SK-N-SH (cell line): ENCODE measurements at regions not wholly inside any gene's neighbourhood (a gene's known extent, or its start where the extent isn't known, plus 50 kb on each side); places are given as distances from the start of the nearest gene placed in this dataset.

Experiments
- CTCF ChIA-PET: fragments of 300-600, 350-600 bp; formaldehyde crosslinking; extraction: SDS; loops from one replicate; lab custom pipeline; 2021; lab: Yijun Ruan, JAX
- POLR2A ChIA-PET: fragments of 350-600 bp; sonication (Branson Sonifier 250); formaldehyde crosslinking; extraction: SDS; loops from one replicate; lab custom pipeline; 2020; ENCODE audit warnings: antibody characterized with exemption, inconsistent platforms; lab: Yijun Ruan, JAX
- DNase-seq: peaks from one replicate; pipeline ENCODE4 v3.0.0; 2012
- H2AFZ ChIP-seq: fragments of 200-600 bp; sonication (generic); 2 replicates; pipeline ENCODE4 v1.8.1; 2016; ENCODE audit warnings: antibody characterized with exemption, mild to moderate bottlenecking, low read depth
- H3F3A ChIP-seq: fragments of 200-600 bp; sonication (generic); replicated peaks from 2 replicates; pipeline ENCODE3; 2016; ENCODE audit warnings: antibody characterized with exemption, mild to moderate bottlenecking; ENCODE audit not compliant: insufficient read depth
- H3K27ac ChIP-seq, 2 experiments: fragments of 200-500 bp in 1 of 2; fragments of 200-600 bp in 1 of 2; sonication (Bioruptor generic) in 1 of 2; sonication (generic), shearing (Covaris generic) in 1 of 2; 2 replicates each; pipeline versions ENCODE4 v1.5.1 to v1.6.1; 2014 to 2016; ENCODE audit warnings: low read depth in 2 of 2, inconsistent platforms in 1 of 2, low read length in 1 of 2, mild to moderate bottlenecking in 1 of 2, mixed read lengths in 1 of 2
- H3K27me3 ChIP-seq: fragments of 200-600 bp; sonication (generic), shearing (Covaris generic); 2 replicates; pipeline ENCODE4 v1.6.1; 2016; ENCODE audit warnings: mixed run types; ENCODE audit not compliant: insufficient read depth
- H3K36me3 ChIP-seq, 2 experiments: fragments of 200-500 bp in 1 of 2; fragments of 200-600 bp in 1 of 2; sonication (Bioruptor generic) in 1 of 2; sonication (generic) in 1 of 2; replicated peaks in 1 of 2; 2 replicates each; pipeline versions ENCODE3 to v1.5.1; 2014 to 2016; ENCODE audit warnings: low read length in 1 of 2, mild to moderate bottlenecking in 1 of 2; ENCODE audit not compliant: insufficient read depth in 2 of 2, control insufficient read depth in 1 of 2
- H3K4me1 ChIP-seq, 2 experiments: fragments of 200-500 bp in 1 of 2; fragments of 200-600 bp in 1 of 2; sonication (Bioruptor generic) in 1 of 2; sonication (generic), shearing (Covaris generic) in 1 of 2; 2 replicates each; pipeline versions ENCODE4 v1.5.1 to v1.6.1; 2014 to 2016; ENCODE audit warnings: low read depth in 1 of 2, low read length in 1 of 2, mixed run types in 1 of 2; ENCODE audit not compliant: insufficient read depth in 2 of 2, control insufficient read depth in 1 of 2
- H3K4me2 ChIP-seq: fragments of 200-600 bp; sonication (generic), shearing (Covaris generic); 2 replicates; pipeline ENCODE4 v1.6.1; 2017; ENCODE audit warnings: mixed run types
- H3K4me3 ChIP-seq, 2 experiments: fragments of 200-500 bp in 1 of 2; fragments of 200-600 bp in 1 of 2; sonication (Bioruptor generic) in 1 of 2; sonication (generic), shearing (Covaris generic) in 1 of 2; 2 replicates each; pipeline versions ENCODE4 v1.5.1 to v1.8.1; 2014 to 2016; ENCODE audit warnings: low read depth in 2 of 2, inconsistent platforms in 1 of 2, low read length in 1 of 2, mild to moderate bottlenecking in 1 of 2, mixed read lengths in 1 of 2, moderate library complexity in 1 of 2
- H3K79me2 ChIP-seq: fragments of 200-600 bp; sonication (generic); 2 replicates; pipeline ENCODE4 v1.8.1; 2017; ENCODE audit warnings: mild to moderate bottlenecking; ENCODE audit not compliant: insufficient read depth
- H3K9ac ChIP-seq: fragments of 200-600 bp; sonication (generic); 2 replicates; pipeline ENCODE4 v1.6.1; 2017; ENCODE audit warnings: mixed run types
- H3K9me2 ChIP-seq: fragments of 200-600 bp; sonication (generic); 2 replicates; pipeline ENCODE4 v1.6.1; 2017; ENCODE audit warnings: mixed run types
- H3K9me3 ChIP-seq: fragments of 200-600 bp; sonication (generic); 2 replicates; pipeline ENCODE4 v1.6.1; 2017; ENCODE audit warnings: mixed run types, mild to moderate bottlenecking, moderate library complexity
- H4K20me1 ChIP-seq: fragments of 200-600 bp; sonication (generic); 2 replicates; pipeline ENCODE4 v1.6.1; 2017; ENCODE audit warnings: mild to moderate bottlenecking, mixed run types; ENCODE audit not compliant: insufficient read depth
- EZH2phosphoT487 ChIP-seq: fragments of 200-600 bp; sonication (generic); IDR thresholded peaks from 2 replicates; pipeline ENCODE4 v1.6.1; 2017; ENCODE audit warnings: low read depth, mixed run types, mild to moderate bottlenecking, antibody characterized with exemption, moderate library complexity, borderline replicate concordance
- FOXJ3 ChIP-seq: sonication (generic); formaldehyde crosslinking; IDR thresholded peaks from 2 replicates; pipeline ENCODE4 v1.5.1; 2020; ENCODE audit warnings: mild to moderate bottlenecking, missing genetic modification reagents
- MAX ChIP-seq: IDR thresholded peaks from 2 replicates; pipeline ENCODE4 v1.4.0; 2012; ENCODE audit warnings: low read depth
- NFIC ChIP-seq: IDR thresholded peaks from 2 replicates; pipeline ENCODE4 v1.4.0; 2012; ENCODE audit warnings: borderline replicate concordance
- PBX3 ChIP-seq: IDR thresholded peaks from 2 replicates; pipeline ENCODE4; 2012
- REST ChIP-seq: IDR thresholded peaks from 2 replicates; pipeline ENCODE4 v1.6.1; 2012; ENCODE audit warnings: mild to moderate bottlenecking, low read depth, low read length, moderate library complexity
- SMC3 ChIP-seq: IDR thresholded peaks from 2 replicates; pipeline ENCODE4 v1.6.1; 2012; ENCODE audit warnings: low read depth, low read length, improper control_type of control experiment
- WGBS: methylation state at CpG from one replicate; pipeline ENCODE4 v1.1.6; 2017; ENCODE audit warnings: low lambda C conversion rate; 5-methylcytosine and 5-hydroxymethylcytosine counted together

- TF ChIP-seq REST (no peak), NFIC (no peak), PBX3 (no peak), FOXJ3 (CRISPR knock-in tag) (no peak), EZH2phosphoT487 (no peak)
Measured at GRCh38 chr12:123071857-123072256, 79.0 kb downstream of the PITPNM2 start (continued).

- no peaks in the 10 kb centered on the region for H3K9me3 ChIP-seq
- no peak overlapping the region for H3K4me2 ChIP-seq
- H3K79me2 ChIP-seq: no peaks in the 10 kb centered on the region
- CTCF ChIA-PET: no interaction called here
- H3K9ac ChIP-seq: no peak overlapping the region
- no peaks in the 10 kb centered on the region for H3K9me2 ChIP-seq
- 85% methylated on average over 11 of the region's 14 CpGs for WGBS
- TF ChIP-seq MAX: no peak
- no peak for TF ChIP-seq SMC3
- DNase-seq: no peak
- H4K20me1 ChIP-seq: peaks cover 11% of the 10 kb centered on the region; the same call in 1 of the 2 replicates
- H3K4me3 ChIP-seq: no peak overlapping the region
- no peaks in the 10 kb centered on the region for H3K36me3 ChIP-seq
- H3K4me1 ChIP-seq: peaks cover 0 to 42% of the 10 kb centered on the region in 2 experiments; a peak in 2 of 4 replicates
- H3K27ac ChIP-seq: no peak overlapping the region
- POLR2A ChIA-PET: no interaction called here
- H2AFZ ChIP-seq: no peak overlapping the region
- no peaks in the 10 kb centered on the region for H3F3A ChIP-seq
- H3K27me3 ChIP-seq: no peaks in the 10 kb centered on the region
Measured at GRCh38 chr12:123071099-123071800, 79.6 kb downstream of the PITPNM2 start.
